Activated naive CD4-positive, alpha-beta T cell treated with anti-CD3 and anti-CD28 coated beads, Interleukin-2, amount 10 ng/mL, durations not matched to agents 7 days and 5 days (primary cell): ENCODE measurements at regions not wholly inside any gene's neighbourhood (a gene's known extent, or its start where the extent isn't known, plus 50 kb on each side); places are given as distances from the start of the nearest gene placed in this dataset.

Experiments used
- CTCF ChIA-PET: fragments of 350-600 bp; sonication (Branson Sonifier 250); formaldehyde crosslinking; loops from one replicate; lab custom pipeline; 2021; ENCODE audit warnings: antibody characterized with exemption; lab: Charles Lee
- DNase-seq: peaks from one replicate; pipeline ENCODE4 v3.0.0-alpha.2; 2020
- H3K27ac Mint-ChIP-seq: one replicate; pipeline ENCODE4 v1.8.0; 2021; ENCODE audit warnings: mild to moderate bottlenecking, moderate library complexity, mixed read lengths
- H3K27me3 Mint-ChIP-seq: one replicate; pipeline ENCODE4 v1.8.0; 2021; ENCODE audit warnings: mild to moderate bottlenecking, mixed read lengths
- H3K36me3 Mint-ChIP-seq: one replicate; pipeline ENCODE4 v1.8.0; 2021; ENCODE audit warnings: mixed read lengths
- H3K4me1 Mint-ChIP-seq: one replicate; pipeline ENCODE4 v1.8.0; 2021; ENCODE audit warnings: mixed read lengths
- H3K4me3 Mint-ChIP-seq: one replicate; pipeline ENCODE4 v1.8.0; 2021; ENCODE audit warnings: mild to moderate bottlenecking, moderate library complexity, mixed read lengths
- H3K9me3 Mint-ChIP-seq: one replicate; pipeline ENCODE4 v1.8.0; 2021; ENCODE audit warnings: mixed read lengths

- CTCF ChIA-PET, result no interaction called here
- H3K4me1 Mint-ChIP-seq, result no peaks in the 10 kb centered on the region
- H3K27me3 Mint-ChIP-seq, result peaks cover 7% of the 10 kb centered on the region
- H3K27ac Mint-ChIP-seq, result no peak overlapping the region
- DNase-seq, result no peak
- H3K4me3 Mint-ChIP-seq, result no peak overlapping the region
- no peaks in the 10 kb centered on the region for H3K36me3 Mint-ChIP-seq
- no peaks in the 10 kb centered on the region for H3K9me3 Mint-ChIP-seq
These were observed 57.3 kb downstream of the MAF start for GRCh38 chr16:79543219-79543618.

DNA sequence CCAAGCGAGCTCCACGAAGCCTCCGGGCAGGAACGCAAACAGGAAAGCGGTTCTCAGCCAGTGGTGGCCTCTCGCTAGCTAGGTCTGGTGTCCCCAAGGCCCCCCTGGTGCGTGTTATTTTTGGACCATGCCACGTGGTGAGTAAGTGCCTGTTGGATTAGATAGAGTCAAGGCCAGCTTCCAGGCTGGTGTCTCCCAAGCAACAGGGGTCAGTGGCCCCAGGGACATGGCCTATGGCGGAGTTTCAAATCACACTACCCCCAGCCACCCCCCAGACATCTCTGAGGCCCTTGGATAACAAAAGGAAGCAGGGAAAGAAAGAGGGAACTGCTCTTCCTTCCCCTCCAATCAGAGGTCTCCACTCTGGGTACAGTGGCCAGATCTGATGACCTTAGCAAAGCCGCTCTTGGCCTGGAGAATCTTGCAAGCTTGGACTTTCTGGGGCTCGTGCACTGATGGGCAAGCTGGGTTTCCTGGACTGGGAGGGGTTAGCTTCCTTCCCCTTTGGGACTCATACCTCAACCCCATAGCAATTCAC lies 58.2 kb downstream of the MAF start:
- H3K4me3 Mint-ChIP-seq, result no peak overlapping the region
- no peaks in the 10 kb centered on the region for H3K4me1 Mint-ChIP-seq
- CTCF ChIA-PET, result interaction anchor here (0.8 kb wide), 1 partner anchor 397 kb away, joined by 3 read pairs; no protein-coding TSS in a partner anchor
- peaks cover 7% of the 10 kb centered on the region for H3K27me3 Mint-ChIP-seq
- no peaks in the 10 kb centered on the region for H3K9me3 Mint-ChIP-seq
- no peak for DNase-seq
- no peaks in the 10 kb centered on the region for H3K36me3 Mint-ChIP-seq
- H3K27ac Mint-ChIP-seq, result no peak overlapping the region

DNA sequence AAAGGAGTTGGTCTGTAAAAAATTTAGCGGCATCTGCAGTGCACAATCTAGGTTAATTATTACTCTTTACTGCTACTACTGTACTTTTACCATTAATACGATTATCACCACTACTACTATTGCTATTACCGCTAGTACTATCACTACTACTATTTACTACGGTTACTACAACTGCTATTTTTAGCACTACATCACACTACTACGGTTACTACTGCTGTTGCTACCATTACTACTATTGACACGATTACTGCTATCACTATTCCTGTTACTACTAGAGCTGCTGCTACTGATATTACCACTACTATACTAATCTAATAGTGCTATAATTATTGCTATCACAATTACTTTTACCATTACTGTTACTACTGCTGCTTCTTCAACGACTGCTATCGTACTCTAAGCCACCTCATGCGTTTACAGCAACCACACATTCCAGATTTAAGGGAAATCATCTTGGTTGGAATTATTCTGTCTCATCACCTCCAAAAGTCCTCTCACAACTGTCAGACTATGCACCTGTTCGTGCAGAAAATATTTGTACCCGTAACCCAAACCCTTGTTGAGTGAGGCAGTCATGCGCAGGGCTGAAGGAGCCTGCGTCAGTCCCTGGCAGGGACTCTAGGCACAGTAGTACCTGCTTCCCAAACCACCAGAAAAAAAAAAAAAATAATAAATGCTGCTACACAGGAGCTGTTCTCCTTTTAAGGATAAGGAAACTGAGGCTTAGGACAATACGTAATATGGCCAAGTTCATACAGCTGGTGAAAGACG lies 59.5 kb downstream of the MAF start:
- CTCF ChIA-PET, result no interaction called here
- H3K27ac Mint-ChIP-seq, result no peak overlapping the region
- H3K36me3 Mint-ChIP-seq, result no peaks in the 10 kb centered on the region
- peaks cover 7% of the 10 kb centered on the region for H3K27me3 Mint-ChIP-seq
- no peaks in the 10 kb centered on the region for H3K9me3 Mint-ChIP-seq
- no peaks in the 10 kb centered on the region for H3K4me1 Mint-ChIP-seq
- no peak overlapping the region for H3K4me3 Mint-ChIP-seq
- DNase-seq, result no peak

- CTCF ChIA-PET, result no interaction called here
- DNase-seq, result no peak
- H3K27me3 Mint-ChIP-seq, result peaks cover 7% of the 10 kb centered on the region
- H3K4me3 Mint-ChIP-seq, result no peak overlapping the region
- H3K4me1 Mint-ChIP-seq, result no peaks in the 10 kb centered on the region
- H3K27ac Mint-ChIP-seq, result no peak overlapping the region
- no peaks in the 10 kb centered on the region for H3K36me3 Mint-ChIP-seq
- no peaks in the 10 kb centered on the region for H3K9me3 Mint-ChIP-seq
These were observed 63.0 kb downstream of the MAF start for GRCh38 chr16:79537584-79537983.

GRCh38 chr16:79536958-79537357 lies 63.6 kb downstream of the MAF start:
- no peak overlapping the region for H3K27ac Mint-ChIP-seq
- no peak for DNase-seq
- CTCF ChIA-PET, result no interaction called here
- no peaks in the 10 kb centered on the region for H3K9me3 Mint-ChIP-seq
- H3K4me3 Mint-ChIP-seq, result no peak overlapping the region
- H3K36me3 Mint-ChIP-seq, result no peaks in the 10 kb centered on the region
- H3K4me1 Mint-ChIP-seq, result no peaks in the 10 kb centered on the region
- peaks cover 7% of the 10 kb centered on the region for H3K27me3 Mint-ChIP-seq

DNA sequence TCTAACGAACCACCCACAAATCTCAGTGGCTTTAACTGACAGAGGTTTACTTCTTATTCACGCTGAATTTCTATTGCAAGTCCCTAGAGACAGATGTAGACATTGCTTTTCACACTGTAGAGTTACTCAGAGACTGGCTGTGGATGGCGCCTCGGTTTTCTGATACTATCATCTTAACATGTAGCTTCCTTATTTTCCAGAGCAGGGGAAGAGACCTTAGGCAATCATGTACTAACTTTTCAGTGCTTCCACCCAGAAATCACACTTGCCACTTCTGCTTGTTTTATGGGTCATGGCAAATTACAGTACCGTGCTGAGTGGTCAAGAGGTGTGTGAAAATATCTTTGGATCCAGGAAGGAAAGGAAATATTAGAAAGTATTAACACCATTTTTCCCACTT lies 65.4 kb downstream of the MAF start:
- CTCF ChIA-PET, result no interaction called here
- no peak overlapping the region for H3K27ac Mint-ChIP-seq
- DNase-seq, result no peak
- H3K36me3 Mint-ChIP-seq, result no peaks in the 10 kb centered on the region
- H3K4me3 Mint-ChIP-seq, result no peak overlapping the region
- H3K27me3 Mint-ChIP-seq, result peaks cover 4% of the 10 kb centered on the region
- H3K4me1 Mint-ChIP-seq, result no peaks in the 10 kb centered on the region
- no peaks in the 10 kb centered on the region for H3K9me3 Mint-ChIP-seq

- CTCF ChIA-PET, result no interaction called here
- Mint-ChIP-seq H3K4me3 (no peak overlapping the region), H3K4me1 (no peaks in the 10 kb centered on the region), H3K36me3 (no peaks in the 10 kb centered on the region), H3K9me3 (no peaks in the 10 kb centered on the region), H3K27me3 (no peaks in the 10 kb centered on the region), H3K27ac (no peak overlapping the region)
- DNase-seq, result no peak
These were observed 66.4 kb downstream of the MAF start for GRCh38 chr16:79534143-79534542.

GRCh38 chr16:79533292-79533691 lies 67.2 kb downstream of the MAF start:
- Mint-ChIP-seq H3K27ac (no peak overlapping the region), H3K4me1 (no peaks in the 10 kb centered on the region), H3K27me3 (no peaks in the 10 kb centered on the region), H3K9me3 (no peaks in the 10 kb centered on the region), H3K4me3 (no peak overlapping the region), H3K36me3 (no peaks in the 10 kb centered on the region)
- DNase-seq, result no peak
- CTCF ChIA-PET, result no interaction called here

- CTCF ChIA-PET, result no interaction called here
- Mint-ChIP-seq H3K4me3 (no peak overlapping the region), H3K27me3 (no peaks in the 10 kb centered on the region), H3K36me3 (no peaks in the 10 kb centered on the region), H3K27ac (no peak overlapping the region), H3K9me3 (no peaks in the 10 kb centered on the region), H3K4me1 (no peaks in the 10 kb centered on the region)
- no peak for DNase-seq
These were observed 67.8 kb downstream of the MAF start for GRCh38 chr16:79532785-79533184.

- Mint-ChIP-seq H3K27ac (no peak overlapping the region), H3K9me3 (no peaks in the 10 kb centered on the region), H3K4me3 (no peak overlapping the region), H3K27me3 (no peaks in the 10 kb centered on the region), H3K36me3 (no peaks in the 10 kb centered on the region), H3K4me1 (no peaks in the 10 kb centered on the region)
- DNase-seq, result no peak
- CTCF ChIA-PET, result no interaction called here
These were observed 68.3 kb downstream of the MAF start for GRCh38 chr16:79532273-79532672.

DNA sequence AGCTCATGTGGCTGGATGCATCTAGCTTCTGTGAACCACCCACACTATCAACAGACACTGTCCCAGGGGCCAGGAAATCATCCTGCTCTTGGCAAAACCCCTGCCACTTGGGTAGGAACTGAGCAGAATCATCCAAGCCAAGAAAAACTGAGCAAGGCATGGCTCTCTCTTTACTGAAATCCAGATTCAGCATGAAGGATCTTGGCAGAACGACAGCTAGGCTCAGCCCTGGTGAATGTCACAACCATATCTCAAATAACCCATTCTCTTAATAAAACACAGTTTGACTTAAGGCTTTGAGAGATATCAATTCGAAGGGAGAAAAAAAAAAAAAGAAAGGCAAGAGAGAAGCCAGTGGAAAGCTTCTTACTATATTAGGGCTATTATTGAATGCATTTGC lies 72.2 kb downstream of the MAF start:
- CTCF ChIA-PET, result interaction anchor here (1.5 kb wide), 1 partner anchor 16 kb away, joined by 3 read pairs; no protein-coding TSS in a partner anchor
- Mint-ChIP-seq H3K27ac (no peak overlapping the region), H3K27me3 (no peaks in the 10 kb centered on the region), H3K9me3 (no peaks in the 10 kb centered on the region), H3K36me3 (no peaks in the 10 kb centered on the region), H3K4me3 (no peak overlapping the region), H3K4me1 (no peaks in the 10 kb centered on the region)
- DNase-seq, result no peak

- Mint-ChIP-seq H3K27ac (no peak overlapping the region), H3K9me3 (no peaks in the 10 kb centered on the region), H3K36me3 (no peaks in the 10 kb centered on the region), H3K4me1 (peaks cover 4% of the 10 kb centered on the region), H3K4me3 (no peak overlapping the region), H3K27me3 (peaks cover 21% of the 10 kb centered on the region)
- DNase-seq, result no peak
- CTCF ChIA-PET, result no interaction called here
These were observed 76.6 kb downstream of the MAF start for GRCh38 chr16:79523971-79524370.

DNA sequence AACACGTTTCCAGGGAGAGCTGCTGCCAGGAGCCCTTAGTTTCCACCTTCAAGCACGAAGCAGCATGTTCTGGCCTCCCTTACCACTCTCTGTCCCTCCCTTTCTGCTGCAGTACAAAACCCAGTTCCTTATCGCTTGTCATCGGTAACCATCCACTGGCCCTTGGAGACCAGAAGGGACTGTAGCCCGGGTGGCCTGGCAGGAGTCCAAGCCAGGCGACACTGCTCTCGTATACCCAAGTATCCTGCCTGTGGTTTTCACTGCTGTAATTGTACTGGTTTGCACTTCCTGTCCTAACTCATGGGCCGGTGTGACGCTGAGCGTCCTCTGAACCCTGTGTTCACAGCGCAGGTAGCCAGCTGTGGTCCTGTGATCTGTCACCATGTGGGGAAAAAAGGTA lies 81.1 kb downstream of the MAF start:
- peaks cover 4% of the 10 kb centered on the region for H3K4me1 Mint-ChIP-seq
- H3K9me3 Mint-ChIP-seq, result no peaks in the 10 kb centered on the region
- CTCF ChIA-PET, result no interaction called here
- no peak overlapping the region for H3K4me3 Mint-ChIP-seq
- no peak for DNase-seq
- no peak overlapping the region for H3K27ac Mint-ChIP-seq
- no peaks in the 10 kb centered on the region for H3K36me3 Mint-ChIP-seq
- peaks cover 30% of the 10 kb centered on the region for H3K27me3 Mint-ChIP-seq

GRCh38 chr16:79517156-79517555 lies 83.4 kb downstream of the MAF start:
- CTCF ChIA-PET, result no interaction called here
- DNase-seq, result no peak
- peaks cover 30% of the 10 kb centered on the region for H3K27me3 Mint-ChIP-seq
- H3K27ac Mint-ChIP-seq, result no peak overlapping the region
- no peaks in the 10 kb centered on the region for H3K9me3 Mint-ChIP-seq
- H3K4me3 Mint-ChIP-seq, result no peak overlapping the region
- no peaks in the 10 kb centered on the region for H3K36me3 Mint-ChIP-seq
- H3K4me1 Mint-ChIP-seq, result peaks cover 4% of the 10 kb centered on the region

- H3K9me3 Mint-ChIP-seq, result no peaks in the 10 kb centered on the region
- CTCF ChIA-PET, result no interaction called here
- H3K36me3 Mint-ChIP-seq, result no peaks in the 10 kb centered on the region
- H3K27ac Mint-ChIP-seq, result no peak overlapping the region
- peaks cover 16% of the 10 kb centered on the region for H3K27me3 Mint-ChIP-seq
- no peak for DNase-seq
- H3K4me1 Mint-ChIP-seq, result no peaks in the 10 kb centered on the region
- H3K4me3 Mint-ChIP-seq, result no peak overlapping the region
These were observed 89.7 kb downstream of the MAF start for GRCh38 chr16:79510879-79511278.
